ENCODE measurements at regions not wholly inside any gene's neighbourhood (a gene's known extent, or its start where the extent isn't known, plus 50 kb on each side); places are given as distances from the start of the nearest gene placed in this dataset.

GRCh38 chr2:228594012-228594411 lies 412.5 kb upstream of the SPHKAP start (continued):
- TF ChIP-seq CTCF (IDR thresholded peaks at IDR 0.05; ENCODE audit: low read depth, low read length, missing input control) (no peak), NR2F2 (IDR thresholded peaks at IDR 0.05) (no peak), HNF4A (conservative IDR thresholded peaks at IDR 0.05) (no peak), FOXA1 (IDR thresholded peaks at IDR 0.05) (no peak), RXRA (IDR thresholded peaks at IDR 0.05) (no peak), SP1 (IDR thresholded peaks at IDR 0.05) (no peak), FOXA2 (IDR thresholded peaks at IDR 0.05) (no peak)

GRCh38 chr2:228592925-228593324 lies 411.4 kb upstream of the SPHKAP start:
- H3K9ac ChIP-seq (ENCODE audit: low read depth in 1 of 2, low read length in 2 of 2): no peak overlapping the region
- no peaks in the 10 kb centered on the region for H3K27me3 ChIP-seq (ENCODE audit: control insufficient read depth in 4 of 4, insufficient read depth in 4 of 4, low read length in 3 of 4)
- DNase-seq (ENCODE audit: low spot score): no peak
- no peak overlapping the region for H3K27ac ChIP-seq (ENCODE audit: low read depth in 1 of 2, low read length in 2 of 2)
- H3K36me3 ChIP-seq (ENCODE audit: control insufficient read depth in 4 of 4, insufficient read depth in 3 of 4, low read depth in 1 of 4, low read length in 3 of 4): no peaks in the 10 kb centered on the region
- no peaks in the 10 kb centered on the region for H3K4me1 ChIP-seq (ENCODE audit: control insufficient read depth in 4 of 4, insufficient read depth in 4 of 4, low read length in 3 of 4)
- no peaks in the 10 kb centered on the region for H3K9me3 ChIP-seq (ENCODE audit: control insufficient read depth in 4 of 4, low read length in 3 of 4)
- WGBS: 49% methylated on average over 4 of the region's 4 CpGs
- H3K4me3 ChIP-seq (ENCODE audit: low read depth in 1 of 3, low read length in 3 of 3): no peak overlapping the region
- no peak for TF ChIP-seq REST (IDR thresholded peaks at IDR 0.05)
- TF ChIP-seq, protein P1, sequence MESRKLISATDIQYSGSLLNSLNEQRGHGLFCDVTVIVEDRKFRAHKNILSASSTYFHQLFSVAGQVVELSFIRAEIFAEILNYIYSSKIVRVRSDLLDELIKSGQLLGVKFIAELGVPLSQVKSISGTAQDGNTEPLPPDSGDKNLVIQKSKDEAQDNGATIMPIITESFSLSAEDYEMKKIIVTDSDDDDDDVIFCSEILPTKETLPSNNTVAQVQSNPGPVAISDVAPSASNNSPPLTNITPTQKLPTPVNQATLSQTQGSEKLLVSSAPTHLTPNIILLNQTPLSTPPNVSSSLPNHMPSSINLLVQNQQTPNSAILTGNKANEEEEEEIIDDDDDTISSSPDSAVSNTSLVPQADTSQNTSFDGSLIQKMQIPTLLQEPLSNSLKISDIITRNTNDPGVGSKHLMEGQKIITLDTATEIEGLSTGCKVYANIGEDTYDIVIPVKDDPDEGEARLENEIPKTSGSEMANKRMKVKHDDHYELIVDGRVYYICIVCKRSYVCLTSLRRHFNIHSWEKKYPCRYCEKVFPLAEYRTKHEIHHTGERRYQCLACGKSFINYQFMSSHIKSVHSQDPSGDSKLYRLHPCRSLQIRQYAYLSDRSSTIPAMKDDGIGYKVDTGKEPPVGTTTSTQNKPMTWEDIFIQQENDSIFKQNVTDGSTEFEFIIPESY (IDR thresholded peaks at IDR 0.05): no peak
- TF ChIP-seq FOXA2 (IDR thresholded peaks at IDR 0.05): no peak
- no peak for TF ChIP-seq SP1 (IDR thresholded peaks at IDR 0.05)
- no peak for TF ChIP-seq NR2F2 (IDR thresholded peaks at IDR 0.05)

DNA sequence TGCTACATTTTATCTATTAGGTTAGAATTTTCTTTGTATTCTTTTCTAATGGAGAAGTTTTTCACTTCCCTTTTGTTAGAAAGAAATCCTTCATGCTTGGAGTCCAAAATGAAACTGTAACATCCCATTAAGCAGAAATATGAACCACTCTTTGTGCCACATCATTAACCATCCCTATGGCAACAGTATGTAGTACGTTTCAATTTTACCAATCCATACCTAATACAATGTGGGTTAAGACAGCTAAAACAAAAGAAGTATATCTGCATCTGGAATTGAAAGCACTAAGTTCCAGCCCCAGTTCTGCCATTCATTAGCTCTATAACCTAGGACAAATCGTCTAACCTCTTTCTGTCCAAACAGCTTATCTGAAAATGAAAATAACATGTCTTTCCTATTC lies 409.2 kb upstream of the SPHKAP start:
- Histone ChIP-seq H3K4me3 (ENCODE audit: low read depth in 1 of 3, low read length in 3 of 3) (no peak overlapping the region), H3K9ac (ENCODE audit: low read depth in 1 of 2, low read length in 2 of 2) (no peak overlapping the region), H3K9me3 (ENCODE audit: control insufficient read depth in 4 of 4, low read length in 3 of 4) (no peaks in the 10 kb centered on the region), H3K27me3 (ENCODE audit: control insufficient read depth in 4 of 4, insufficient read depth in 4 of 4, low read length in 3 of 4) (no peaks in the 10 kb centered on the region), H3K27ac (ENCODE audit: low read depth in 1 of 2, low read length in 2 of 2) (no peak overlapping the region), H3K36me3 (ENCODE audit: control insufficient read depth in 4 of 4, insufficient read depth in 3 of 4, low read depth in 1 of 4, low read length in 3 of 4) (no peaks in the 10 kb centered on the region), H3K4me1 (ENCODE audit: control insufficient read depth in 4 of 4, insufficient read depth in 4 of 4, low read length in 3 of 4) (no peaks in the 10 kb centered on the region)
- no peak for DNase-seq (ENCODE audit: low spot score)
- WGBS: 71% methylated on average over 2 of the region's 2 CpGs
- no peak for TF ChIP-seq JUND (IDR thresholded peaks at IDR 0.05)
- no peak for TF ChIP-seq RXRA (IDR thresholded peaks at IDR 0.05)
- TF ChIP-seq NR2F2 (IDR thresholded peaks at IDR 0.05): no peak
- no peak for TF ChIP-seq RAD21 (IDR thresholded peaks at IDR 0.05)
- TF ChIP-seq CTCF (IDR thresholded peaks at IDR 0.05; ENCODE audit: low read depth, low read length, missing input control): no peak
- no peak for TF ChIP-seq HNF4G (IDR thresholded peaks at IDR 0.05)
- TF ChIP-seq MAX (IDR thresholded peaks at IDR 0.05): no peak
- TF ChIP-seq, protein P1 (IDR thresholded peaks at IDR 0.05): no peak
- TF ChIP-seq FOXA2 (IDR thresholded peaks at IDR 0.05): no peak
- TF ChIP-seq TAF1 (conservative IDR thresholded peaks at IDR 0.05): no peak
- TF ChIP-seq ATF3 (IDR thresholded peaks at IDR 0.05): no peak

Measured in liver (tissue), 8 donors.